ENCODE measurements at regions not wholly inside any gene's neighbourhood (a gene's known extent, or its start where the extent isn't known, plus 50 kb on each side); places are given as distances from the start of the nearest gene placed in this dataset.

DNA sequence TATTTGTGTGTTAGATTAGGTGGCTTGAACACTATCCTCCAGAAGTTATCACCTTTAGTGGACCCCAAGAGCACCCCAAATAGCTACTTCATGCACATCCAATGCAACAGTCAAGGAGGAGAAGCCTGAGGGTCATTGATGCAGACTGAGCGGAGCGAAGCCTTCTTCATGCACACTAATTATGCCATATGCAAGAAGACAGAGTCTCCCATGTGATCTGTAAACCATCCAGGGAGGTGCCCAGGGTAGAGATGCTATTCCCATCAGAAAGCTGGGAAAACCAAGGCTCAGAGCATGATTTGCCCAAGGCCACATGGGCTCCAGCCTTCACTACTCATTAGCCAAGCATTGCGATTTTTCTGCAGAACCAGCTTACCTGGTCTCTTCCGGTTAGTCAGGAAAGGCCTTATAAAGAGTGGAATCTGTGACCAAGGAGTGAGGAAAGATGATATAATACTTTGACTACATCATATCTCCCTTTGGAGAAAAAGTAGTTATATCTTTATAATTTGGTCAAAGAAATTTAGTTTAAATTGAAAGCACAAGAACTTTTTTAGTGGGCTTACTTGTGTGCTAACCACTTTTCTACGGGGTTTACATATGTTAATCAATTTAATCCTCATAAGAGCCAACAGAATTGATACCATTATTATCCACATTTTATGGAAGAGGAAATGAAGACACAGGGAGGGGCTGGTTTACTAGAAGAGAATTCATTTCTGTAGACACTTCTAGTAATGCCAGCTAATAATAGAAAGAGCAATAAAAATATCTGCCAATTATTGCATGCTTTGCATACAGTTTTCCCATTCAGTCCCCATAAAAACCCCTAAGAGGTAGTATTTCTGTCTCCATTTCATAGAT, 220.0 kb downstream of the ESM1 start:
- DNase-seq = no peak

DNA sequence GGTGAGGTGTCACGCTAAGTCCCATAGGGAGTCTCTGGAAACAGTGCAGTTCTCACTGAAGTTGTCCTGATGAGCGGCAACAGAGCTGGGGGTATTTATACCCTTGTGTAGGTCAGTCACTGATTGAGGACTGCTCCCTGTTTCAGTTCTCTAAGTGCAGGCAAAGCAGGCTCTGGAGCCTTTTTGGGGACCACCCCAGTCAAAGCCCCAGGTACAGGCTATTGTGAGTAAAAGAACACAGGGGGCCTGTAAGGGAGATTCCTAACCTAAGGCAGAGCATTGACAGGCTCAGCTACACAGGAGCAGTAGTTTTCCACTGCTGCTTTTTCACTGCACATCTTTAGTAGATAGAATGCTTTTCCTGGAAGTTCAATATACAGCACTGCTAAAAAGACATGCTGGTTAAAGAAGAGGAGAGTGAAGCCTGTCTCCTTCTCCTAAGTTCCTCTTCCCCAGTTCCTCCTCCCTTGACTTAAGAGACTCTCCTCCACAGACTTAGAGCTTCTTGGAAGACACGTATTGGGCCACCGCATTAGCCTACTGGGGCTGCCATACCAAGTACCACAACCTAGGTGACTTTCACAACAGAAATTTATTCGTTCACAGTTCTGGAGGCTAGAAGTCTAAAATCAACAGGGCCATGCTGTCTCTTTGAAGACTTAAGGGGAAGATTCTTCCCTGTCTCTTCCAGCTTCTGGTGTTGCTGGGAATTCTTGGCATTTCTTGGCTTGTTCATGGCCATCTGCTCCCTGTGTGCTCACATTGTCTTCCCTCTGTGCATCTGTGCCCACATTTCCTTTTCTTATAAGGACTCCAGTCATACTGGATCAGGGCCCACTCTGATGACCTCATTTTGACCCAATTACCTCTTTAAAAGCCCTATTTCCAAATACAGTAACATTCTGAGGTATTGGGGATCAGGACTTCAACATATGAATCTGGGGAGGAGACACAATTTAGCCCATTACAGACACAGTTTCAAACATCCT, 221.0 kb downstream of the ESM1 start:
- no peak for DNase-seq

DNA sequence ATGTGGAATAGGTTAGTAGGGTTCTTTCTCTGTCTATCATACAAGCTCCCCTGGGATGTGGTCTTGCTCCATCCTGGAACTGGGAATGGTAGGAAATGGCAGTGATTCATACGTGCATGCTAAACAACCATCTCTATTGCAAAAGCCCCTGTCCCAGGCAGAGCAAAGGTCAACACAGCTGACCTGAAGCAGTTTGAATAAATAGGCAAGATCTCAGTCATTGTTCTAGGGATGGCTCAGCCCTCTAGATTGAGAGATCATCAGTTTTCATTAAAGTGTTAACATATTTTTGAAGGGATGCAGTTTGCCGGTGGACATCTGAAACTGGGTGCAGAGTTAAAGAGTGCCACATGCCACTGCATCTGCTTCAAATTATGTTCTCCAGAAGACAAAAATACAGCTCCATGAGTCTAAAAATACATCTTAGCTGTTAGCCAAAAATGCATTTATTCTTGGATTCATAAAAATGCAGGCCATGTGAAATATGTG, 224.1 kb downstream of the ESM1 start:
- DNase-seq = peak in 1 of 2 experiments; percentile 22

DNA sequence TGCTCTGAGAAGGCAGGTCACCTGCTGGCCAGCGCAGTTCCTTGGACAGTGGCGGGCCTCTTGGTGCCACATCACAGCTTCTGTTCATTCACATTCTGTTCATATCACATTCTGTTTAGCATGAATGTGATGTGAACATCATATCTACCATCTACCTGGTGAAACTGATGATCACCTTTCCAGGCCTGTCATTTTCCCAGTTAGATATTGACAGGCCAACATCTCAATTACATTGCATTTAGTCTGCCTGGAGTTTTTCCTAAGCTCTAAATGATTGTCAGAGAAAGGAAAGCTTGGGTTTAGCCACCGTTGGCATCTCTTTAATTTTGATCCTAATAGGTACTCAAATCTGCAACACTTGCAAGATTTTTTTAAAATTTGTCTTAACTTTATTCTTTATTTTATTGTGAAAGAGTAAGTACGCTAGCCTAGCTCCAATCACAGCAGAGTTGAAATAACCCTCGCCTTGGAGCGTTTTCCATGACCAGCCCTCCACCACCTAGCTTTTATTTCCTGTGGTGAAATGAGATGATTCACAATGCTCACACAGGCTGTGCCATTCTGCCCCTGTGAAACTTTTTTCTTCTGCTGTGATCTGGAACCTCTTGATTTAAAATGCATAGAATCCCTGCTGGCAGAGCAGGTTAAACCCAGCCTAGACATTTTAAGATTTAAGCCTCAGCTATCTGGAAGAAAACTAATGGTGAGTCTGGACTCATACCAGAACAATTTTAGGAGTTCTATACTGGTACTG, 225.0 kb downstream of the ESM1 start:
- no peak for DNase-seq

DNA sequence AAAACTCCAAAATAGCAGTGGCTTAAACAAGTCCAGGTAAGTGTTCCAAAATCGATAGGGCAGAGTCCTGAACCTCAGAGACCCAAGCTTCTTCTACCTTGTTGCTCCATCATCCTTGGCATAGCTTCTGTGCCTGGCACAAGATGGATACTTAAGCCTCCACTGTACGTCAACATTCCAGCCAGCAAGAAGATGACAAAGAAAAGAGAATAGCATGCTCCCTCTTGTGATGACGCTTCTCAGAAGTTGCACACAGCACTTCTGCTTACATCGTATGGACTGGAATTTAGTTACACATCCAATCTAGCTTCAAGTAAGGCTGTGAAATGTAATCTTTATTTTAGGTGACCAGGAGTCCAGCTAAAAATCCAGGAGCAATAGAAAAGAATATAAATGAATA, 227.4 kb downstream of the ESM1 start:
- no peak for DNase-seq

DNA sequence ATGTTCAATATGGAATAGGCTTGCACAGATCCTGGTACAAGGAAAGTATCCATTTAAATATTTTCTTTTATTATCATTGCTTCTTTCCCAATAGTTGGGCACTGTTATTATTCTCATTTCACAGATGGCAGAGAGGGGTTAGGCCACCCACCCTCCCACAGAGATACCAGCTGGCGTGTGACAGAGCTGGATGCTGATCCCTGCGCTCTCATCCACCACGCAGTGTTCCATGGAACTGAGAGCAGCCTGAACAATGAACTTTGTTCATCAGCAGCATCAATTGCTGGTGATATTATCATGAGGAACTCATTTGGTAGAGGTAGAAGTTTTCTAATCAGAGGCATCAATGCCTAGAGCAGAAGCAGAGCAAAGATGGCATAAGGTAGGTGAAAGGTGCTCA, 227.9 kb downstream of the ESM1 start:
- peak in 1 of 2 experiments; percentile 51 for DNase-seq

DNA sequence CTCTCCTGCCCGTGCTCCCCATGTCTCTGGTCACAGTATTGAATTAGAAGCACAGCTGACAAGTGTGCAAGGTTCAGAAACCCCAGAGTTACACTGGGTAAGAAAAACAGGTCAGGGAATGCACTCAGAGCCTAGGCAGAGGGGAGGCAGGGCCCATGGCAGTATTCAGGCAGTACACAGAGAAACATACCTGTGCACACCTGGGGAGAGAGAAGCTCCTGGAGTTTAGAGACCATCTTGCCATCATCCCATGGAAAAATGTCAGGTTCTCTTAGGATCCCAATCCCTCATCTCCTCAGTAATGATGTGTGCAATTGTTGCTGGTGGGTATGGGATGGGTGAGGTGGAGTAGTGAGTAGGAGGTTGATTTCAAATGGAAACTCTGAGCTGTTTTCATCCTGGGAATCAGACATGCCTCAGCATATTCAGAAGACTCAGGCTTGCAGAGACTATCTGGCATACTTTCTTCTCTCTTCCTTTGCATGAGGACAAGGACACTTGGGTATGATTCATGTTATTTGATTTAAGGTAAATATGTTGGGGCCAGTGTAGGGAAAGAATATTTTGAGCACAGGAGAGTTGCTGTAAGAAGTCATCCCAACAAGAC, 228.5 kb downstream of the ESM1 start:
- no peak for DNase-seq

DNA sequence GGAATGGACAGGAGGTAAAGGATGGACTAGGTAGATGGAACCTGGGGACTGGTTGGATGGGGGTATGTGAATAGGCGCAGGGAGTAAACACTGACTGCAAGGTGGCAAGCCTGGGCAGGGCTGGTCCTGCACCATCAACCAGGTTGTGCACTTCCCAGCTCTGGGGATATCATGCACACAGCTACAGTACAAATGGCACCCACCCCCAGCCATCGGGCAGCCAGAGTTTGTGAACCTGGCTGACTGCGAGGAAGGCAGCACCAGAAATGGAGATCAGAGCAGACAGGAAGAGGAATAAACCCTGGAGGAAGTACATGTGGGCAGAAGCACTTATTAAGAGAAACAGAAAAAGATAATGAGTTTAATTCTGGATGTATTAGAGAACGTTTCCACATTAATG, 229.1 kb downstream of the ESM1 start:
- DNase-seq = no peak

DNA sequence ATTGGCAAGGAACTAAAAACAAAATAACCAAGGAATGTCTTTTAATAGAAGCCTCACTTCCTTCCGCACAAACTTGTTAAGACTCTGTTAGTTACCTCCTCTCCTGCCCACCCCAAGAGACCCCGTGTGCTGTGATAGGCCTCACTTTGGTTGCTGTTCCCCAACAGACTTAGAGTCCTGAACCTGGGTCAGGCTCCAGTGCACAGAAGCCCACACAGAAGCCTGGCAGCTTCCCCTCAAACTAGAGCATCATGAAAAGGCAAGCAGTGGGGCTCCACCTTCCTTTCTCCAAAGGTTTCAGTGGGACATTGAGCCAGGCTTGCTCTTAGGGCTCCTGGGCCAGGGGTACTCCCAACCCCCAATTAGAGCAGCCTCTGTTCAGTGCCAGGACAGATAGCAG, 230.5 kb downstream of the ESM1 start:
- no peak for DNase-seq

DNA sequence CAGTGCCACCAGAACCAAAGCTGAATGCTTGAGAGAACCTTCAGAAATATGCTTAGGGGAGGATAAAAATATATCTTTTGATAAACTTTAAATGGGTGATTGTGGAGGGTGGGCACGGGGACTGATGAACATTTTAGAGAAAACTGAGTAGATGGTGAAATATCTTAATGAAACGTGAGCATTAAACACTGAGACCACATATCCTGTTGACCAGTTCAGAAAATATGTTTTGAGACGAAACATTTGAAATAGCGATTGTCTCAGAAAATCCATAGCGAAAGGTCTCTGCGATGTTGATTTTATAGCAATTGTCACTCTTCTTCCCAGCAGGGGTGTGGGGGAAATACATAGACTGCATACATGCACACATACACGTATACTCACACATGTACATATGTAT, 231.0 kb downstream of the ESM1 start:
- no peak for DNase-seq

DNA sequence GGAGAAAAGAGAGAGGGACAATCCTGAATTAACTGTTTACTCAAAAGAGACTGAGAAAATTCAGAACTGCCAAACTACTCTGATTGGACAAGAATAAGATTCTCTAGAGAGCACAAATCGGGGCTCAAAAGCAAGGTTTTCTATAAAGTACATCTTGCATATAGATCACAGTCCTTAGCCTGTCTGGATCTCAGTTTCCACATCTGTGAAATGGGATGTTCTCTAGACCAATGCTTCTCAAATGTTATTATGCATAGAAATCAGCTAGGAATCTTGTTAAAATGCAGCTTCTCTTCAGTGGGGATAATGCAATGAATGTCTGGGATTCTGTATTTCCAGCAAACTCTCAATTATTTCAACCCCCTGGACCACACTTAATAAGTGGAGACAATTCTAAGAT, 231.6 kb downstream of the ESM1 start:
- DNase-seq = no peak

DNA sequence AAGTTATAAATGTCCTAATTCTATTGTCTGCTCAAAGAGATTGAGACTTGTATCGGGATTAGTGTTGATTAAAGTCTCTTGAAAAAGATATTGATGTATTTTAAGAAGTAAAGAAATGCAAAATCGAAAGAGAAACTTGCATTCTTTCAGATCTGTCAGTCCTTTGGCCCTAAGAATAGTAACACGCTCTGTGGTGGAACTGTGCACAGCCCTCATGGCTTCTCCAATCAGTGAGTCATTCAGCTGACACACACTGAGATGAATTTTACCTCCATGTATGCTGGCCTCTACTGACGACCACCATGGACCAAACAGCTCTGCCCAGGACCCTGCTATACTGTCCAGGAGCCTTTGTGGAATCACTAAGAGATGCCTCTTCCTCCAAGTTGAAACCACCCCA, 232.4 kb downstream of the ESM1 start:
- DNase-seq = no peak

DNA sequence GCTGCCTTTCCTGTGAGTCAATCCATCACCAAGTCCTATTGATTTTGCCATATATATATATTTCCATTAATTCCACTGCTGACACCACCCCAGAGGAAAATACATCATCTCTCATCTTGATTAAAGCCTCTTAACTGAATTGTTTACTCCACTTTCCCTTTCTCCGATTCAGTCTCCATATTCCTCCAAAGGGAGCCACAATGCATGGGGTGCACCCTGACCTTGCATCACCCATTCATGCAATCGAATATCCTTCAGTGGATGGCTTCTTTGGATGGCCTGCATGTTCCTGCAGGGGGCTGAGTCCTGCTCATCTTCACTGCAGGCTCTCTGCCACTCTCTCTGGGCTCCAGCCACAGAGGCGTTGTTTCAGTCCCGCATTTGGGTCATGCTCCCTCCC, 231.0 kb downstream of the SNX18 start:
- DNase-seq = no peak

DNA sequence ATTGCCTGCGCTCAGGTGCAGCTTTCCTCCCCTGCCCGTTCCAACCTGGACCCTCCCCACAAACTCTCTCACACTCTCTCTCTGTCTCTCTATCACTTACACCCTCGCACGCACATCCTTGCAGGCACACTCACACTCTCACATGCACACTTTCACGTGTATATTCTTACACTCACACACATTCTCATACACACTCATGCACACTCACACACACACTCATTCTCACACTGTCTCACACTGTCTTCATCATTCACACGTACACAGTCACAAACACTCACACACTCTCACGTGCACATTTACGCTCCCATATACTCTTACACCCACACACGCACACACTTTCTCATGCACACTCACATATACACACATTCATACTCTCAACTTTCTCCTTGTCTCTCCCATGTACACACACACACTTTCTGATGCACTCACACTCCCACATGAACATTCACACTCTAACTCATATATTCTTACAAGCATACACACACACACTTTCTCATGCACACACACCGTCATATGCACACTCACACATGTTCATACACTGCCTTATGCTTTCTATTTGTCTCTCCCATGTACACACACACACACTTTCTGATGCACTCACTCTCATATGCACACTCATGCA, 229.3 kb downstream of the SNX18 start:
- no peak for DNase-seq

DNA sequence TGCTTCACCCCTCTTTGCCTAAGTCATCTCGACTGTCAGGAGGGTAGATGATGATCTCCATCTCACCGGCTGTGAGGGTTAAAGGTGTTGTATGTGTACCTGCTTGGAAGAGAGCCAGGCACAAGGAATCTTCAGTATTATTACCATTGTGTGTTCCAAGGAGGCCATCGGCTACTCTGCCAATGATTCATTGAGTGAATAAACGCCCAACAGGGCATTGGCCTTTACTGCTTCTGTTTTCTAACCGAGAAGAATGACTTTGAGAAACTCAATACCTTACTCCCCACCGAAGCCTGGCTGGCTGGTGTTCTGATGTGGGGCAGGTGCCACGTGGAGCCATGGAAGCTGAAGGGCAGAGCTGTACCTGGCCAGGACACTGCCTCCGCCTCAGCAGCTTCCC, 228.8 kb downstream of the SNX18 start:
- no peak for DNase-seq

DNA sequence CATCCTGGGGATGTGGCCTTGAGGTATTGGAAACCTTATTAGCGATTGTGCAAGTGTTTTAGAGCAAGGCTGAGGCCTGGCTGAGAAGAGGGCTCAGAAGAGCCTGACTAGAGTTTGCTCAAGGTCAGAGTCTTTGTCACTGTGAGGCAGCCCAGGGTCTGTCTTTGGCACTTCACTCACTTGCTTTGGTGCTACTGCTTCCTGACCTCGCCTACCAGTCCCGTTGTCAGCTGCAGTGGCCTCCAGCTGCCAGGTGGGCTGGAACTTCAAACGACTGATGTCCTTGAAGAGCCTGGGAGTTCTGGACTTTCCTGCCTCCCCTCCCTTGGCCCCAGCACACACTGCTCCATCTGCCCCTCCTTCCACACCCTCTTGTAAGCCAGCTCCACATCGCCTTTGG, 228.0 kb downstream of the SNX18 start:
- no peak for DNase-seq

DNA sequence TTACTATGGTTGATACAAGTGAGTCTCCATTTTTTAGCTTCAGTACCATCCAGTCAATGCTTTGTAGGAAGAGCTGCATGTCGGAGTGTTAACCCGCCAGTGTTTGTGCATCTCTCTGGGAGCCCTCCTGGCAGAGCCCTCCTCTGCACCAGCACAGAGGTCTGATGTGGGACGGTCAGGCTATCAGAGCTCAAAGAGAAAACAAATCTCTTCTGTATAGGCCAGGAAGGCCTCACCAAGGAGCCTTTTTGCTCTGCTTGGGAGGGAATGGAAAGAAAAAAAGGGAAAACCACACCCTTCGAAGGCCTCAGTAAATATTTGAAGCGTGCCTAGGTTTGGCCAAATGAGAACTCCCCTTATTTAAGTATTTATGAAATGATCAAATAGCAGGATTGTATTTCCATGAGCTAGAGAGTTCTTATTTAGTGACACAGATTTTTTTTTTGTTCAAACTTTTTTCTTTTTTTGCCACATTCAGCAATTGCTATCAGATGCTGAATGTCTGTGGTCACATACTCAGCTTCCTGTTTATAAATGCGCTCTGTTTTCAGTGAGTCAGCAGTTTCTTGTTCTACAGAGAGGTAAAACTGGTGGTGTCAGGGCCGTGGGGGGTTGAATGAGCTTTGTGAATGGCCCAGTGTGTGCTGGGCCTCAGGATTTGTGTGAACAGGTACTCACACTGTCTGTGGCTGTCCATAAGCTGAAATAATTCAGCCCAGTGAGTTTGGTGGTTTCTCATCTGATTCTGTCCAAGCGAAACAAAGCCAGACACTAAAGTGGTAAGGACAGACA, 226.6 kb downstream of the SNX18 start:
- DNase-seq = no peak

DNA sequence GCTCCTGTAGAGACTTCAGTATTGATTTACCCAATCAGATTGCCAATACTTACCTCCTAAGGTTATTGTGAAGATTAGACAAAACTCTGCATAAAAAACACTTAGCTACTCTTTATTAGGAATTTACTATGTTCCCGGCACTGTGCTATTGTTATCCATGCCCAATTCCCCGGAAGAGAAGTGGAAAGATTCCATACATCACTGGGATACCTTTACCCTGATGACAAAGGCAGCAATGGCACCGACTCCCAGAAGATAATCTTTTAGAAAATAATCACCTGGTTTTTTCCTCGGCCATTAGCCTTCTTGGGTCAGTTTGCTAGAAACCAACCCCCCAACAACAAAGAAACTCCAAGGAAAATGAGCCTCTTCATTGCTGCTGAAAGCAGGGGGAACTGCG, 226.0 kb downstream of the SNX18 start:
- no peak for DNase-seq

DNA sequence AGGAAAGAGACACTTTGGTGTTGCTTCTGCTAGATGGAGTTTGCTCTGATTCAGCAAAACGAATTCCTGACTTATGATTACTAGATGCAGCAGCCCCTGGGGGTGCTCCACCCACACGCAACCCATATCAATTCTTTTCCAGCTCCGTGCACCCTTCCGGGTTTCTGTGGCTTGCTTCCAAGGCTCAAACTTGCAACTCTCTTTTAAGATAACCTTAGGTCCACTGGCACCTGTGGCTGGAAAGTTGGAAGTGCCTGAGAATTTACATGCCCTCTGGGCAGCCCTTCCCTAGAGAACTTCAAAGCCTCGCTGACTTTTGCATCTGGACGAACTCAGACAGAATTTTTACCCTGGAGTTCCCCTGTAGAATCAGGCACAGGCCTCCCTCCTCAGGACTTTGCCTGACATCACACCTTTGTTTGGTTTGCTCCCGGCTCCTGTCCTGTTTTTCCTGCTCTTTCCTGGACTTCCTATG, 224.9 kb downstream of the SNX18 start:
- DNase-seq = no peak

DNA sequence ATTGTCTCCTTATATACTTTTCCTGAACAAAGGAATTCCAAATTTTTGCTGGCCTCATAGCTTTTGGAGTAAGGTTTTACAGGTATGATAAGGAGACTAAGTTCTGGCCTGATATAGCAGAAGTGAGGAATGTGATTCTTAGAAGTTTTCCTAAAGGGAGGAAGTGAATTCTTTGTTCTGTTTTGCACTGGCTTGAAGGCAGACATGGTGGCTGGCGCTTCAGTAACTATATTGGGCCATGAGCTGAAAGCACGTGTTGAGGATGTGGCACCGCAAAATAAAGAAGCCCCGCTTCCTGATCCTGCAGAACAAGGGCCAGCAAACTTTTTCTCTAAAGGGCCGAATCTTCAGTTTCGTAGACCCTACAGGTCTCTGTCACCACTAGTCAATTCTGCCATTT, 224.2 kb downstream of the SNX18 start:
- no peak for DNase-seq

DNA sequence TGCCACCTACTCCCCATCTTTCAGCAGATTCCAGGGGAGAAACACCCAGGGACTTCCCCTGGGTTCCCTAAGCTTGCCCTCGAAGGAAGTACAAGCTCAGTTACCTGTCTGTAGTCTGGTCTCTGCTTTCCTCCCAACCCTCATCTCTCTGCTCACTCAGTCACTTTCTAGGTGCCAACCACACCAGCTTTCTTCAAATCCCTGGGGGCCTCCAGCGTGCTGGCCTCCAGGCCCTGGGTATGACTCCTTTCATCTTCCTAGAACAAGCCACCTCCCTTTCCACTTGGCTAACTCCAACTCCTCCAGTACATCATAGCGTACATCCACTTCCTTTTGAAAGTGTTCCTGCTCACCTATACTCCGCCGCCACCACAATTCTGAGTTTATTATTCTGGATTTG, 222.6 kb downstream of the SNX18 start:
- DNase-seq = no peak

Data from cerebellar nuclear complex (tissue), 1 donor.